ENCODE measurements at regions not wholly inside any gene's neighbourhood (a gene's known extent, or its start where the extent isn't known, plus 50 kb on each side); places are given as distances from the start of the nearest gene placed in this dataset.

GRCh38 chr6:165817148-165817547 is 154.1 kb upstream of the PDE10A start:
- DNase-seq, result no peak

GRCh38 chr6:165814679-165815078 is 151.6 kb upstream of the PDE10A start:
- DNase-seq, result no peak

- no peak for DNase-seq
These were observed 148.5 kb upstream of the PDE10A start for GRCh38 chr6:165811512-165811911.

- DNase-seq, result no peak
These were observed 145.0 kb upstream of the PDE10A start for GRCh38 chr6:165808021-165808420.

- DNase-seq, result no peak
These were observed 144.4 kb upstream of the PDE10A start for GRCh38 chr6:165807249-165807960.

- DNase-seq, result no peak
These were observed 143.2 kb upstream of the PDE10A start for GRCh38 chr6:165806126-165806810.

GRCh38 chr6:165805636-165806035 is 142.6 kb upstream of the PDE10A start:
- no peak for DNase-seq

- no peak for DNase-seq
These were observed 142.1 kb upstream of the PDE10A start for GRCh38 chr6:165805067-165805555.

- no peak for DNase-seq
These were observed 141.5 kb upstream of the PDE10A start for GRCh38 chr6:165804331-165805066.

- no peak for DNase-seq
These were observed 137.3 kb upstream of the PDE10A start for GRCh38 chr6:165800337-165800736.

GRCh38 chr6:165799391-165800153 is 136.5 kb upstream of the PDE10A start:
- no peak for DNase-seq

GRCh38 chr6:165798991-165799390 is 135.9 kb upstream of the PDE10A start:
- no peak for DNase-seq

GRCh38 chr6:165794179-165794601 is 131.1 kb upstream of the PDE10A start:
- DNase-seq, result no peak

GRCh38 chr6:165793287-165793825 is 130.3 kb upstream of the PDE10A start:
- DNase-seq, result no peak

GRCh38 chr6:165791876-165792437 is 128.9 kb upstream of the PDE10A start:
- no peak for DNase-seq

GRCh38 chr6:165791306-165791705 is 128.3 kb upstream of the PDE10A start:
- no peak for DNase-seq

GRCh38 chr6:165782812-165783211 is 119.8 kb upstream of the PDE10A start:
- DNase-seq, result no peak

GRCh38 chr6:165782134-165782533 is 119.1 kb upstream of the PDE10A start:
- no peak for DNase-seq

- DNase-seq, result no peak
These were observed 114.6 kb upstream of the PDE10A start for GRCh38 chr6:165777680-165778079.

GRCh38 chr6:165776691-165777090 is 113.7 kb upstream of the PDE10A start:
- no peak for DNase-seq

- no peak for DNase-seq
These were observed 112.7 kb upstream of the PDE10A start for GRCh38 chr6:165775721-165776120.
